GM12864 (cell line): ENCODE measurements at regions not wholly inside any gene's neighbourhood (a gene's known extent, or its start where the extent isn't known, plus 50 kb on each side); places are given as distances from the start of the nearest gene placed in this dataset.

Experiments
- DNase-seq: peaks from one replicate; pipeline ENCODE4 v3.0.0-alpha.2; 2011; ENCODE audit warnings: low read depth
- H3K4me3 ChIP-seq: 2 replicates; pipeline ENCODE4 v1.5.1; 2011; ENCODE audit warnings: mild to moderate bottlenecking, low read depth, low read length, control low read depth
- CTCF ChIP-seq: IDR thresholded peaks from 2 replicates; pipeline ENCODE4 v1.5.1; 2011; ENCODE audit warnings: low read depth, mild to moderate bottlenecking, moderate library complexity, low read length, control low read depth, inconsistent platforms; ENCODE audit errors: missing control alignments

- H3K4me3 ChIP-seq, result no peak overlapping the region
- TF ChIP-seq CTCF, result no peak
- no peak for DNase-seq
Measured at GRCh38 chr5:8647111-8647510, 778.2 kb downstream of the MTRR start.

GRCh38 chr5:8650186-8650585, 781.2 kb downstream of the MTRR start:
- no peak overlapping the region for H3K4me3 ChIP-seq
- DNase-seq, result no peak
- TF ChIP-seq CTCF, result no peak

- no peak for TF ChIP-seq CTCF
- no peak overlapping the region for H3K4me3 ChIP-seq
- DNase-seq, result no peak
Measured at GRCh38 chr5:8660133-8660893, 791.4 kb downstream of the MTRR start.

- no peak overlapping the region for H3K4me3 ChIP-seq
- DNase-seq, result no peak
- no peak for TF ChIP-seq CTCF
Measured at GRCh38 chr5:8663374-8663773, 794.4 kb downstream of the MTRR start.

- no peak overlapping the region for H3K4me3 ChIP-seq
- TF ChIP-seq CTCF, result no peak
- no peak for DNase-seq
Measured at GRCh38 chr5:8675182-8675581, 806.2 kb downstream of the MTRR start.

GRCh38 chr5:8676695-8677094, 807.7 kb downstream of the MTRR start:
- TF ChIP-seq CTCF, result no peak
- DNase-seq, result no peak
- no peak overlapping the region for H3K4me3 ChIP-seq

- no peak for DNase-seq
- no peak overlapping the region for H3K4me3 ChIP-seq
- no peak for TF ChIP-seq CTCF
Measured at GRCh38 chr5:8682381-8682780, 813.4 kb downstream of the MTRR start.
